ENCODE measurements at regions not wholly inside any gene's neighbourhood (a gene's known extent, or its start where the extent isn't known, plus 50 kb on each side); places are given as distances from the start of the nearest gene placed in this dataset.

DNA sequence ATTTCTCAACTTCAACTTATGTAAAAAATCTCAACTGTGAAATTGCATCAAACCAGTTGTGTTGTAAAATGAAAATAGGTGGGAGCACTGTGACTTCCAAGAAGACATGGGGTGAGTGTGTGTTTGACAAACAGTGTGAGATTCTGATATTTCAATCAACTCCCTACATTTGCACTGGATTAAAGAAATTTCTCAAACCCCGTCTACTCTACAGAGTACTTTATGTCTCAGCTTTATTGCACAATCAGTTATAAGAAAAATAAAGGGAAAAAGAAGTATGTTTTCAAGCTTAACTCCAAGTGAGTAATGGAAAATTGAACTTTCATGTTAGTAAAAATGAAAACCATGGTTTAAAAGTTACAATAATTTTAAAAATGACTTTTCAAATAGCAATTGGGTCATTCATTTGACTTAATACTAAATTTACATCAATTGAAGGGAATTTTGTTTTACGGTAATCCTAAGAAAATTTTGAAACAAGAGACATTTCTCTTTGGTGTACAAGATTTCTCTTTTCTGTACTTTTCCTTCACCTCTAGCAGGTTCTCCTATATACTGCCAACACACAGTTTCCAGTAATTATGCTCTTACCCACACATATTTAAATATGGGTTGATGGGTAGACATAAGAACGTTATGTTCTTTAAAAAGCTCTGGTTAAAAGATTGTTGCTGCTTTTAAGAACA is 80.3 kb downstream of the CDO1 start:
- no peak for TF ChIP-seq NR2F2 (IDR thresholded peaks at IDR 0.05)
- TF ChIP-seq, protein P1, sequence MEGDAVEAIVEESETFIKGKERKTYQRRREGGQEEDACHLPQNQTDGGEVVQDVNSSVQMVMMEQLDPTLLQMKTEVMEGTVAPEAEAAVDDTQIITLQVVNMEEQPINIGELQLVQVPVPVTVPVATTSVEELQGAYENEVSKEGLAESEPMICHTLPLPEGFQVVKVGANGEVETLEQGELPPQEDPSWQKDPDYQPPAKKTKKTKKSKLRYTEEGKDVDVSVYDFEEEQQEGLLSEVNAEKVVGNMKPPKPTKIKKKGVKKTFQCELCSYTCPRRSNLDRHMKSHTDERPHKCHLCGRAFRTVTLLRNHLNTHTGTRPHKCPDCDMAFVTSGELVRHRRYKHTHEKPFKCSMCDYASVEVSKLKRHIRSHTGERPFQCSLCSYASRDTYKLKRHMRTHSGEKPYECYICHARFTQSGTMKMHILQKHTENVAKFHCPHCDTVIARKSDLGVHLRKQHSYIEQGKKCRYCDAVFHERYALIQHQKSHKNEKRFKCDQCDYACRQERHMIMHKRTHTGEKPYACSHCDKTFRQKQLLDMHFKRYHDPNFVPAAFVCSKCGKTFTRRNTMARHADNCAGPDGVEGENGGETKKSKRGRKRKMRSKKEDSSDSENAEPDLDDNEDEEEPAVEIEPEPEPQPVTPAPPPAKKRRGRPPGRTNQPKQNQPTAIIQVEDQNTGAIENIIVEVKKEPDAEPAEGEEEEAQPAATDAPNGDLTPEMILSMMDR (IDR thresholded peaks at IDR 0.05; ENCODE audit: low read depth, low read length, missing input control) = no peak
- TF ChIP-seq GABPA (IDR thresholded peaks at IDR 0.05 in 1 of 2, conservative IDR thresholded peaks at IDR 0.05 in 1 of 2) = no peak
- TF ChIP-seq RAD21 (IDR thresholded peaks at IDR 0.05) = no peak
- TF ChIP-seq FOXA1 (IDR thresholded peaks at IDR 0.05) = no peak
